ENCODE measurements at regions not wholly inside any gene's neighbourhood (a gene's known extent, or its start where the extent isn't known, plus 50 kb on each side); places are given as distances from the start of the nearest gene placed in this dataset.

- ATAC-seq (ENCODE audit: insufficient number of reproducible peaks, low FRiP score, low read depth) (no peak), DNase-seq (ENCODE audit: low spot score) (no peak)
- Histone ChIP-seq H3K4me3 (no peak overlapping the region), H3K36me3 (no peaks in the 10 kb centered on the region), H3K27me3 (replicated peaks; ENCODE audit: insufficient read depth) (no peaks in the 10 kb centered on the region), H3K27ac (no peak overlapping the region), H3K9me3 (no peaks in the 10 kb centered on the region), H3K4me1 (ENCODE audit: control insufficient read depth in 1 of 2, low read depth in 2 of 2) (no peaks in the 10 kb centered on the region)
- TF ChIP-seq CTCF (IDR thresholded peaks at IDR 0.05), result no peak
These were observed 73.1 kb upstream of the CCDC160 start for GRCh38 chrX:134163836-134164235.

- ATAC-seq (ENCODE audit: insufficient number of reproducible peaks, low FRiP score, low read depth) (no peak), DNase-seq (ENCODE audit: low spot score) (no peak)
- H3K27ac ChIP-seq, result no peak overlapping the region
- H3K4me3 ChIP-seq, result no peak overlapping the region
- H3K9me3 ChIP-seq, result no peaks in the 10 kb centered on the region
- H3K36me3 ChIP-seq, result no peaks in the 10 kb centered on the region
- no peak for TF ChIP-seq CTCF (IDR thresholded peaks at IDR 0.05)
- H3K27me3 ChIP-seq (replicated peaks; ENCODE audit: insufficient read depth), result no peaks in the 10 kb centered on the region
- H3K4me1 ChIP-seq (ENCODE audit: control insufficient read depth in 1 of 2, low read depth in 2 of 2), result no peaks in the 10 kb centered on the region
These were observed 69.3 kb upstream of the CCDC160 start for GRCh38 chrX:134167591-134168203.

GRCh38 chrX:134171661-134172587 lies 65.1 kb upstream of the CCDC160 start:
- no peak for DNase-seq (ENCODE audit: low spot score)
- Histone ChIP-seq H3K27ac (no peak overlapping the region), H3K36me3 (no peaks in the 10 kb centered on the region), H3K4me3 (peak overlapping the region; percentile 72), H3K9me3 (no peaks in the 10 kb centered on the region), H3K4me1 (ENCODE audit: control insufficient read depth in 1 of 2, low read depth in 2 of 2) (no peaks in the 10 kb centered on the region), H3K27me3 (replicated peaks; ENCODE audit: insufficient read depth) (no peaks in the 10 kb centered on the region)
- no peak for TF ChIP-seq CTCF (IDR thresholded peaks at IDR 0.05)
- no peak for ATAC-seq (ENCODE audit: insufficient number of reproducible peaks, low FRiP score, low read depth)

- Histone ChIP-seq H3K27ac (no peak overlapping the region), H3K9me3 (no peaks in the 10 kb centered on the region), H3K4me1 (ENCODE audit: control insufficient read depth in 1 of 2, low read depth in 2 of 2) (no peaks in the 10 kb centered on the region), H3K27me3 (replicated peaks; ENCODE audit: insufficient read depth) (no peaks in the 10 kb centered on the region), H3K36me3 (no peaks in the 10 kb centered on the region), H3K4me3 (peak overlapping the region; percentile 72)
- DNase-seq (ENCODE audit: low spot score) (no peak), ATAC-seq (ENCODE audit: insufficient number of reproducible peaks, low FRiP score, low read depth) (no peak)
- TF ChIP-seq CTCF (IDR thresholded peaks at IDR 0.05), result no peak
These were observed 64.3 kb upstream of the CCDC160 start for GRCh38 chrX:134172588-134173259.

Measured in thoracic aorta (tissue), 2 donors.